Small intestine (tissue), 7 donors: ENCODE measurements at regions not wholly inside any gene's neighbourhood (a gene's known extent, or its start where the extent isn't known, plus 50 kb on each side); places are given as distances from the start of the nearest gene placed in this dataset.

ENCODE experiments used
- DNase-seq, 2 donors: peaks; one replicate each; pipeline versions ENCODE4 v3.0.0 to v3.0.0-alpha.2; 2013
- FAIRE-seq: peaks from 2 replicates; lab custom pipeline; 2012; peaks lifted over from hg19 to GRCh38; lab: Jason Lieb, UNC
- H3K27ac ChIP-seq, 3 donors: one replicate each; pipeline ENCODE4 v1.5.1; 2013; ENCODE audit warnings: low read length in 2 of 3, mild to moderate bottlenecking in 2 of 3, control low read depth in 1 of 3, inconsistent platforms in 1 of 3, low read depth in 1 of 3, moderate library complexity in 1 of 3
- H3K27me3 ChIP-seq, 3 donors: one replicate each; pipeline ENCODE4 v1.6.1; 2013; ENCODE audit warnings: low read length in 3 of 3, inconsistent platforms in 1 of 3; ENCODE audit not compliant: control insufficient read depth in 3 of 3, insufficient read depth in 3 of 3
- H3K36me3 ChIP-seq, 3 donors: one replicate each; pipeline ENCODE4 v1.6.1; 2013; ENCODE audit warnings: low read length in 3 of 3, inconsistent platforms in 1 of 3, low read depth in 1 of 3, mild to moderate bottlenecking in 1 of 3, moderate library complexity in 1 of 3; ENCODE audit not compliant: control insufficient read depth in 3 of 3, insufficient read depth in 2 of 3
- H3K4me1 ChIP-seq, 3 donors: one replicate each; pipeline ENCODE4 v1.6.1; 2013; ENCODE audit warnings: low read length in 2 of 3, inconsistent platforms in 1 of 3, low read depth in 1 of 3, mild to moderate bottlenecking in 1 of 3, moderate library complexity in 1 of 3; ENCODE audit not compliant: control insufficient read depth in 3 of 3, insufficient read depth in 2 of 3
- H3K4me3 ChIP-seq, 3 donors: one replicate each; pipeline ENCODE4 v1.5.1; 2013; ENCODE audit warnings: low read length in 3 of 3, control low read depth in 1 of 3, inconsistent platforms in 1 of 3, low read depth in 1 of 3, mild to moderate bottlenecking in 1 of 3, moderate library complexity in 1 of 3
- H3K9me3 ChIP-seq, 2 donors: one replicate each; pipeline ENCODE4 v1.6.1; 2013; ENCODE audit warnings: low read depth in 1 of 2, low read length in 1 of 2; ENCODE audit not compliant: control insufficient read depth in 2 of 2, insufficient read depth in 1 of 2
- WGBS, 3 donors: extraction: QIAGEN DNeasy Blood & Tissue Kit; methylation state at CpG; one replicate each; pipeline ENCODE4 v1.1.7; 2013; 5-methylcytosine and 5-hydroxymethylcytosine counted together
- donor health status: healthy with polysubstance abuse.
- donor health status: control.
- donor health status: control.
- donor health status: Bipolar disorder and iron deficiency.
- donor health status: healthy.

GRCh38 chr11:119530509-119530908 is 107.5 kb upstream of the THY1 start:
- H3K36me3 ChIP-seq, result no peaks in the 10 kb centered on the region
- FAIRE-seq, result no peak
- H3K27ac ChIP-seq, result peak overlapping the region in 1 of 3 donors; percentile 61
- peak; percentile 68 to 80 for DNase-seq
- no peaks in the 10 kb centered on the region for H3K9me3 ChIP-seq
- no peaks in the 10 kb centered on the region for H3K27me3 ChIP-seq
- H3K4me3 ChIP-seq, result no peak overlapping the region
- H3K4me1 ChIP-seq, result peaks cover 0 to 39% (median 5%) of the 10 kb centered on the region in 3 donors
- WGBS, 3 donors, result 11 to 61% (median 40%) methylated on average over 6 of the region's 6 CpGs

GRCh38 chr11:119529936-119530335 is 107.0 kb upstream of the THY1 start:
- Histone ChIP-seq H3K9me3 (no peaks in the 10 kb centered on the region), H3K27ac (peak overlapping the region in 1 of 3 donors; percentile 42), H3K4me3 (no peak overlapping the region), H3K36me3 (no peaks in the 10 kb centered on the region), H3K4me1 (peaks cover 0 to 39% (median 5%) of the 10 kb centered on the region in 3 donors), H3K27me3 (no peaks in the 10 kb centered on the region)
- no peak for FAIRE-seq
- no peak for DNase-seq
- WGBS, 3 donors, result 42 to 60% (median 57%) methylated on average over 4 of the region's 4 CpGs

- peaks cover 0 to 38% (median 5%) of the 10 kb centered on the region in 3 donors for H3K4me1 ChIP-seq
- DNase-seq, result no peak
- no peak for FAIRE-seq
- H3K9me3 ChIP-seq, result no peaks in the 10 kb centered on the region
- H3K27me3 ChIP-seq, result no peaks in the 10 kb centered on the region
- H3K36me3 ChIP-seq, result no peaks in the 10 kb centered on the region
- 73 to 80% (median 75%) methylated on average over 10 to 11 of the region's 11 CpGs for WGBS, 3 donors
- H3K27ac ChIP-seq, result no peak overlapping the region
- H3K4me3 ChIP-seq, result no peak overlapping the region
Observed at GRCh38 chr11:119529063-119529845, 106.3 kb upstream of the THY1 start.

- no peak for DNase-seq
- no peak overlapping the region for H3K4me3 ChIP-seq
- H3K27me3 ChIP-seq, result peaks cover 0 to 2% (median 0%) of the 10 kb centered on the region in 3 donors
- H3K9me3 ChIP-seq, result no peaks in the 10 kb centered on the region
- H3K27ac ChIP-seq, result no peak overlapping the region
- no peak for FAIRE-seq
- 87 to 93% (median 91%) methylated on average over 5 of the region's 5 CpGs for WGBS, 3 donors
- peaks cover 0 to 22% (median 5%) of the 10 kb centered on the region in 3 donors for H3K4me1 ChIP-seq
- no peaks in the 10 kb centered on the region for H3K36me3 ChIP-seq
Observed at GRCh38 chr11:119525867-119526196, 102.9 kb upstream of the THY1 start.

- Histone ChIP-seq H3K9me3 (no peaks in the 10 kb centered on the region), H3K36me3 (no peaks in the 10 kb centered on the region), H3K27ac (no peak overlapping the region), H3K4me1 (peaks cover 0 to 18% (median 3%) of the 10 kb centered on the region in 3 donors), H3K27me3 (peaks cover 0 to 2% (median 0%) of the 10 kb centered on the region in 3 donors), H3K4me3 (no peak overlapping the region)
- DNase-seq (no peak), FAIRE-seq (no peak)
- 58 to 67% (median 62%) methylated on average over 7 of the region's 7 CpGs for WGBS, 3 donors
Observed at GRCh38 chr11:119525180-119525866, 102.4 kb upstream of the THY1 start.

- FAIRE-seq (no peak), DNase-seq (no peak)
- 80 to 82% (median 81%) methylated on average over 12 of the region's 12 CpGs for WGBS, 3 donors
Observed at GRCh38 chr11:119523539-119524157, 100.7 kb upstream of the THY1 start.

GRCh38 chr11:119522609-119523008 is 99.6 kb upstream of the THY1 start:
- DNase-seq, result no peak
- Histone ChIP-seq H3K4me3 (no peak overlapping the region), H3K36me3 (no peaks in the 10 kb centered on the region), H3K27me3 (peaks cover 0 to 2% (median 0%) of the 10 kb centered on the region in 3 donors), H3K27ac (no peak overlapping the region), H3K9me3 (no peaks in the 10 kb centered on the region), H3K4me1 (no peaks in the 10 kb centered on the region)
- WGBS, 3 donors, result 72 to 83% (median 82%) methylated on average over 4 of the region's 4 CpGs
- no peak for FAIRE-seq

More at GRCh38 chr11:119523539-119524157, 100.7 kb upstream of the THY1 start:
- Histone ChIP-seq H3K27ac (no peak overlapping the region), H3K36me3 (no peaks in the 10 kb centered on the region), H3K4me1 (peaks cover 0 to 2% (median 0%) of the 10 kb centered on the region in 3 donors), H3K4me3 (no peak overlapping the region), H3K9me3 (no peaks in the 10 kb centered on the region), H3K27me3 (peaks cover 0 to 2% (median 0%) of the 10 kb centered on the region in 3 donors)

GRCh38 chr11:119521551-119521950 is 98.6 kb upstream of the THY1 start:
- H3K36me3 ChIP-seq, result no peaks in the 10 kb centered on the region
- H3K27ac ChIP-seq, result no peak overlapping the region
- FAIRE-seq (no peak), DNase-seq (no peak)
- no peaks in the 10 kb centered on the region for H3K9me3 ChIP-seq
- H3K4me1 ChIP-seq, result no peaks in the 10 kb centered on the region
- H3K4me3 ChIP-seq, result no peak overlapping the region
- WGBS, 3 donors, result 87 to 89% (median 89%) methylated on average over 11 of the region's 11 CpGs
- peaks cover 0 to 2% (median 0%) of the 10 kb centered on the region in 3 donors for H3K27me3 ChIP-seq
